Fibroblast of pulmonary artery (primary cell): ENCODE measurements at regions not wholly inside any gene's neighbourhood (a gene's known extent, or its start where the extent isn't known, plus 50 kb on each side); places are given as distances from the start of the nearest gene placed in this dataset.

Source experiments
- DNase-seq: peaks from one replicate; pipeline ENCODE4 v3.0.0-alpha.2; 2010; ENCODE audit warnings: low read depth
- H3K4me3 ChIP-seq: replicated peaks from 2 replicates; pipeline ENCODE4 v1.5.1; 2011; ENCODE audit warnings: low read depth, mild to moderate bottlenecking, control low read depth, low read length, moderate library complexity
- TF ChIP-seq, protein P1 (sequence below): IDR thresholded peaks from 2 replicates; pipeline ENCODE4 v1.5.1; 2011; ENCODE audit warnings: mild to moderate bottlenecking, control low read depth, low read length, inconsistent platforms; ENCODE audit errors: missing control alignments

DNA sequence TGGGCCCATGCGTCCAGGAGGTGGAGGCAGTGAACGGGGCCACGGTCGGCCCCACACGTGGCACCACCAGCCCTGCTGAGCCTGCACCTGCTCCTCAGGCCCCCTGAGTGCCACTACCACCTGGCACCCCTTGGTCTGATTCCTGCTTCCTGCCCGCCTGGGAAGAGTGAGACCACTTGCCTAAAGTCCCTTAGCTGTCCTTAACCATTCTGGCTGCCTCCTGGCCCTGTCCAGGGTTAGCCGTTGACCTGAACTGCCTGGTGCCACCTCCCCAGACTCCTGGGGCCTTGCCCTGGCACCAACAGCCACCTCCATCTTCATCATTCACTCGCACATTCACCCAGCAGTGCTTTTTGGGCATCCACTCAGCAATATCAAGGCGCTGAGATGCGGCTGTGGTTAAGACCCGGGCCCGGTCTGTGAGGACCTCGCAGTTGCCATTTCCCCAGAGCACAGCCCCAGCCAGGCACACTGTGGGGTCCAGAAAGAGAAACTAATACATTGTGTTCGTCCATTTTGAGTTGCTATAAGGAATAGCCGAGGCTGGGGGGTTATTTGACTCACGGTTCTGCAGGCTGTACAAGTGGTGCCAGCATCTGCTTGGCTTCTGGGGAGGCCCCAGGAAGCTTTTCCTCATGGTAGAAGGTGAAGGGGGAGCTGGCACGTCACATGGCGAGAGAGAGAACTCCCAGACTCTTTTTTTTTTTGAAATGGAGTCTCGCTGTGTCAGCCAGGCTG is 318.4 kb downstream of the SEC14L1 start:
- no peak overlapping the region for H3K4me3 ChIP-seq
- DNase-seq, result no peak
- TF ChIP-seq, protein P1, sequence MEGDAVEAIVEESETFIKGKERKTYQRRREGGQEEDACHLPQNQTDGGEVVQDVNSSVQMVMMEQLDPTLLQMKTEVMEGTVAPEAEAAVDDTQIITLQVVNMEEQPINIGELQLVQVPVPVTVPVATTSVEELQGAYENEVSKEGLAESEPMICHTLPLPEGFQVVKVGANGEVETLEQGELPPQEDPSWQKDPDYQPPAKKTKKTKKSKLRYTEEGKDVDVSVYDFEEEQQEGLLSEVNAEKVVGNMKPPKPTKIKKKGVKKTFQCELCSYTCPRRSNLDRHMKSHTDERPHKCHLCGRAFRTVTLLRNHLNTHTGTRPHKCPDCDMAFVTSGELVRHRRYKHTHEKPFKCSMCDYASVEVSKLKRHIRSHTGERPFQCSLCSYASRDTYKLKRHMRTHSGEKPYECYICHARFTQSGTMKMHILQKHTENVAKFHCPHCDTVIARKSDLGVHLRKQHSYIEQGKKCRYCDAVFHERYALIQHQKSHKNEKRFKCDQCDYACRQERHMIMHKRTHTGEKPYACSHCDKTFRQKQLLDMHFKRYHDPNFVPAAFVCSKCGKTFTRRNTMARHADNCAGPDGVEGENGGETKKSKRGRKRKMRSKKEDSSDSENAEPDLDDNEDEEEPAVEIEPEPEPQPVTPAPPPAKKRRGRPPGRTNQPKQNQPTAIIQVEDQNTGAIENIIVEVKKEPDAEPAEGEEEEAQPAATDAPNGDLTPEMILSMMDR, result no peak

DNA sequence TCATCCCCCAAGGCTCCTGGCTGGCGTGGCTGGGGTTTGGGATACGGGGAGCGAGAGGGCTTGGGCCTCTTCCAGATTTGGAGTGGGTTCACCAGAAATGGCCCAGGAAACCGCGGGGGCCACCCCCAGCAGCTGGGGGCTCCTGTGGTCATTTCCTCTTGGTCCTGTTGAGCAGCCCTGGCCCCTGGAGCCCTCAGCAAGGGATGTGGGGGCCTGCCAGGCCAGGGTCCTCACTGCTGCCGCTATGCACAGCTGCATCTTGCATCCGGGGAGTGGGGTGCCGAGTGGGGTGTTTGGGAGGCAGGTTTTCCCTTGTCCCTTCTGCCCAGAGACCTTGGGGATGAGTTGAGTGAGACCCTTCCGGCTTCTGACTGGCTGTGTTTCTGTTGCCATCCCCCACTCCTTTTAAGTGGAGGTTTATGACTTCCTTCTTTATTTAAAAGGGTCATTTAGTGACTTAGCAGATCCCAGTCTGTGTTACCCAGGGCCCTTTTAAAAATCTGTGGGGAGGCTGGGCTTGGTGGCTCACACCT is 319.8 kb downstream of the SEC14L1 start:
- DNase-seq, result no peak
- TF ChIP-seq, protein P1, result no peak
- no peak overlapping the region for H3K4me3 ChIP-seq

DNA sequence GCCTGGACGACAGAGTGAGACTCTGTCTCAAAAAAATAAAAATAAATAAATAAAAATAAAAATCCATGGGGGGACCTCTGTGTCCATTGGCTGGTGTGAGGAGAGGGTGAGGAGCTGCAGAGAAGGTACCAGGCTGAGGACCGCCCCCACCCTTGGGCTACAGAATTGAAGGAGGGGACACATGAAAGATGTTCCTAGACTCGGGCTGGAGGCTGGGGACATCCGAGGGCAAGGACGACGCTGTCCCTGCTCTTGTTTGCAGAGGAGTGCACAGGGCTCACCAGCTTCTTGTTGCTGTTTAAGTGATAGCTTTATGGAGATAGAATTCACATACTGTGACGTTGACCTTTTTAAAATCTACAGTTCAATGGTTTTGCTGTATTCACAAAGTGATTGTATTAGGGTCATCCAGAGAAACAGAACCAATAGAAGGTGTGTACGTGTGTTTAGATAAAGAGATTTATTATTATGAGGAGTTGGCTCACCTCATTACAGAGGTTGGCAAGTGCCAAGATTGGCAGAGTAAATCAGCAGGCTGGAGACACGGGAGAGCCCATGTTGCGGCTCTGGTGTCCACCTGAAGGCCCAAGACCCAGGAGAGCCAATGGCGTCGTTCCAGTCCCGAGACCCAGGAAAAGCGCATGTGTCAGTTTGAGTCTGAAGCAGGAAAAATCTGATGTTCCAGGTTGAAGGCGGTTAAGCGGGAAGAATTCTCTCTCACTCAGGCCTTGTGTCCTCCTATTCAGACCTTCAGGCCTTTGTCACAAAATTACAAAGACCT is 320.7 kb downstream of the SEC14L1 start:
- TF ChIP-seq, protein P1, result no peak
- no peak overlapping the region for H3K4me3 ChIP-seq

DNA sequence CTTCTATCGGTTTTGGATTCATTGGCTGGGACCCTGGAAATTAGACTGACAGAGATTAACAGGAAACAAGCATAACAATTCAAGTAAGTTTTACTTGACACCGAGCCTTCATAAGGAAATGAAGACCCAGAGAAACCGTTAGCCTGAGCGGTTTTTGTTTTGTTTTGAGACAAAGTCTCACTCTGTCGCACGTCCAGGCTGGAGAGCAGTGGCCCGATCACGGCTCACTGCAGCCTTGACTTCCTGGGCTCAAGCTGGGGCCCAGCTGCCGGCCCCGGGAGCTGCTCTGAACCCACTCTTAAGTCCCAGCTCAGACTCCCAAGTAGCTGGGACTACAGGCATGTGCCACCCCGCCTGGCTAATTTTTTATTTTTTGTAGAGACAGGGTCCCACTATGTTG is 321.3 kb downstream of the SEC14L1 start:
- TF ChIP-seq, protein P1, result no peak
- DNase-seq, result no peak
- no peak overlapping the region for H3K4me3 ChIP-seq

More for the DNA sequence above, 320.7 kb downstream of the SEC14L1 start:
- DNase-seq, result no peak

DNA sequence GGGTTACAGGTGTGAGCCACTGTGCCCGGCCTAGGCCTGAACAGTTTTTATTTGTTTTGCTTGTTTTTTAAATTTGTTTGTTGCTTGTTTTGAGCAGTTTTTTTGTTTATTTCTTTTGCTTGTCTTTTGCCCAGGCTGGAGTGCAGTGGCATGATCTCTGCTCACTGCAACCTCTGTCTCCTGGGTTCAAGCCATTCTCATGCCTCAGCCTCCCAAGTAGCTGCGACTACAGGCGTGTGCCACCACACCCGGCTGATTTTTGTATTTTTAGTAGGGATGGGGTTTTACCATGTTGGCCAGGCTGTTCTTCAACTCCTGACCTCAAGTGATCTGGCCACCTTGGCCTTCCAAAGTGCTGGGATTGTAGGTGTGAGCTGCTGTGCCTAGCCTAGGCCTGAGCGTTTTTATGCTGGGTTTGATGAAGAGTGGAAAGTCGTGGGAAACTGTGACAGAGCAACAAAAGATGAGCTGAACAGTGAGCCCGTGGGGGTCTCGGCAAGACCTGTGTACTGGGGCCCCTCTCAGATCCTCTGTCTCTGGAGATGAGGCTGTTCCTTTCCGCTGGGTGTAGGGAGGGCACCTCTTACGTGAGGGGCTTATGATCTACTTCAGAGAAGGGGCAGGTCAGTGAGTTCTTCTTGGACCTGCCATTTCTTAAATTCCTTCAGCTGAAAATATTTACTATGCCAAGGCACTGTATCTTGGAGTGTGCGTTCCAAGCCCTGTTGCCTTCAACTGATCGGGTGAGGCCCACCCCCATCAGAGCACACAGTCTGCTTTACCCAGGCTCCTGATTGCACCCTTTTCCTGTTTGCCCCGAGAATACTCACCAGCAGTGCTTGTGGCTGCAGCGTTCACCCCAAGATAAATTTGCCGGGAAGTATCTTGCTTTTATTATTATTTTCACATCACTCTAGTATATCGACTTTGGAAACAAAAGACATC is 322.1 kb downstream of the SEC14L1 start:
- TF ChIP-seq, protein P1, result no peak
- no peak for DNase-seq
- no peak overlapping the region for H3K4me3 ChIP-seq

DNA sequence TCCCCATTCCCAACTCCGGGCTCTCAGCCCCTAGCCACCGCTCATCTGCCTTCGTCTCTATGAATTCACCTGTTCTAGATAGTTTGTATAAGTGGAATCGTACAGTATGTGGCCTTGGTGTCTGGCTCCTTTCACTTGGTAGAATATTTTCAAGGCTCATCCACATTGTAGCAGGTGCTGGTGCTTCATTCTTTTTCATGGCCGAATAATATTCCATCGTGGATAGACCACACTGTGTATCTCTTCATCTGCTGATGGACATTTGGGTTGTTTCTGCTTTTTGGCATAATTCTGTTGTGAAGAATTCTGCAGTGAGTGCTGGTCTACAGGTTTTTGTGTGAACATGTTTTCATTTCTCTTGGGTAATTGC is 324.2 kb downstream of the SEC14L1 start:
- no peak overlapping the region for H3K4me3 ChIP-seq
- TF ChIP-seq, protein P1, result no peak

More for the DNA sequence above, 324.2 kb downstream of the SEC14L1 start:
- DNase-seq, result no peak
